ENCODE measurements at regions not wholly inside any gene's neighbourhood (a gene's known extent, or its start where the extent isn't known, plus 50 kb on each side); places are given as distances from the start of the nearest gene placed in this dataset.

- no peaks in the 10 kb centered on the region for H3K4me1 ChIP-seq (ENCODE audit: low read depth)
- no peak overlapping the region for H3K4me3 ChIP-seq
- TF ChIP-seq, protein P1, sequence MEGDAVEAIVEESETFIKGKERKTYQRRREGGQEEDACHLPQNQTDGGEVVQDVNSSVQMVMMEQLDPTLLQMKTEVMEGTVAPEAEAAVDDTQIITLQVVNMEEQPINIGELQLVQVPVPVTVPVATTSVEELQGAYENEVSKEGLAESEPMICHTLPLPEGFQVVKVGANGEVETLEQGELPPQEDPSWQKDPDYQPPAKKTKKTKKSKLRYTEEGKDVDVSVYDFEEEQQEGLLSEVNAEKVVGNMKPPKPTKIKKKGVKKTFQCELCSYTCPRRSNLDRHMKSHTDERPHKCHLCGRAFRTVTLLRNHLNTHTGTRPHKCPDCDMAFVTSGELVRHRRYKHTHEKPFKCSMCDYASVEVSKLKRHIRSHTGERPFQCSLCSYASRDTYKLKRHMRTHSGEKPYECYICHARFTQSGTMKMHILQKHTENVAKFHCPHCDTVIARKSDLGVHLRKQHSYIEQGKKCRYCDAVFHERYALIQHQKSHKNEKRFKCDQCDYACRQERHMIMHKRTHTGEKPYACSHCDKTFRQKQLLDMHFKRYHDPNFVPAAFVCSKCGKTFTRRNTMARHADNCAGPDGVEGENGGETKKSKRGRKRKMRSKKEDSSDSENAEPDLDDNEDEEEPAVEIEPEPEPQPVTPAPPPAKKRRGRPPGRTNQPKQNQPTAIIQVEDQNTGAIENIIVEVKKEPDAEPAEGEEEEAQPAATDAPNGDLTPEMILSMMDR (IDR thresholded peaks at IDR 0.05; ENCODE audit: low read depth, low read length) = peak; percentile 88
- no peak overlapping the region for H3K27ac ChIP-seq
- H3K27me3 ChIP-seq = no peaks in the 10 kb centered on the region
- DNase-seq (ENCODE audit: low read depth in 1 of 2, low spot score in 1 of 2) = peak; percentile 73 to 84
- no peaks in the 10 kb centered on the region for H3K9me3 ChIP-seq (ENCODE audit: low read depth)
- no peaks in the 10 kb centered on the region for H3K36me3 ChIP-seq
Observed at GRCh38 chr5:68962757-68963484, 130.9 kb upstream of the SLC30A5 start.

DNA sequence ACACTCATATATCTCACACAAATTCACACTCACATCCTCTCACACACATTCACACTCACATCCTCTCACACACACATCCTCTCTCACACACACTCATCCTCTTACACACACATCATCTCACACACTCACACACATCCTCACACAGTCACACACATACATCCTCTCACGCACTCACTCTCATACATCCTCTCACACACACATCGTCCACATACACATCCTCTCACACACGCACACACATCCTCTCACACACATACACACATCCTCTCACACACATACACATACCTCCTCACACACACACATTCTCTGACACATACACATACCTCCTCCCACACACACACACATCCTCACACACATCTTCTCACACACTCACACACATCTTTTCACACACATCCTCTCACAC lies 129.1 kb upstream of the SLC30A5 start:
- TF ChIP-seq, protein P1 (IDR thresholded peaks at IDR 0.05; ENCODE audit: low read depth, low read length) = no peak
- no peak for DNase-seq (ENCODE audit: low read depth in 1 of 2, low spot score in 1 of 2)
- Histone ChIP-seq H3K27ac (no peak overlapping the region), H3K9me3 (ENCODE audit: low read depth) (no peaks in the 10 kb centered on the region), H3K36me3 (no peaks in the 10 kb centered on the region), H3K4me1 (ENCODE audit: low read depth) (no peaks in the 10 kb centered on the region), H3K27me3 (no peaks in the 10 kb centered on the region), H3K4me3 (no peak overlapping the region)

DNA sequence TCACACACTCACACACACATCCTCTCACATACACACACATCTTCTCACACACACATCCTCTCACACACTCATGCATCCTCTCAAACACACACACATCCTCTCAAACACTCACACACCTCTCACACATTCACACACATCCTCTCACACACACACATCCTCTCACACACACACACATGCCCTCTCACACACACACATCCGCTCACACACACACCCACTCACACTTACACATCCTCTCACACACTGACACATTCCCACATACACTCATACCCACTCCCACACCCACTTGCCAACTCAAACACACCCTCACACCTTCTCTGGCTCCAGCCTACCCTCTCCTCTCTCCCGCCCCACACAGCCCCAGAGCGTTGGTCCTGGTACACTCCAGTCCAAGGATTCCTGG lies 127.9 kb upstream of the SLC30A5 start:
- Histone ChIP-seq H3K27ac (no peak overlapping the region), H3K4me3 (no peak overlapping the region), H3K9me3 (ENCODE audit: low read depth) (no peaks in the 10 kb centered on the region), H3K4me1 (ENCODE audit: low read depth) (no peaks in the 10 kb centered on the region), H3K36me3 (no peaks in the 10 kb centered on the region), H3K27me3 (no peaks in the 10 kb centered on the region)
- no peak for DNase-seq (ENCODE audit: low read depth in 1 of 2, low spot score in 1 of 2)
- TF ChIP-seq, protein P1 (IDR thresholded peaks at IDR 0.05; ENCODE audit: low read depth, low read length) = no peak

- Histone ChIP-seq H3K36me3 (no peaks in the 10 kb centered on the region), H3K27me3 (no peaks in the 10 kb centered on the region), H3K27ac (no peak overlapping the region), H3K9me3 (ENCODE audit: low read depth) (no peaks in the 10 kb centered on the region), H3K4me1 (ENCODE audit: low read depth) (no peaks in the 10 kb centered on the region), H3K4me3 (no peak overlapping the region)
- DNase-seq (ENCODE audit: low read depth in 1 of 2, low spot score in 1 of 2) = no peak
- TF ChIP-seq, protein P1 (IDR thresholded peaks at IDR 0.05; ENCODE audit: low read depth, low read length) = no peak
Observed at GRCh38 chr5:68966596-68966995, 127.2 kb upstream of the SLC30A5 start.

GRCh38 chr5:68968429-68968828 lies 125.4 kb upstream of the SLC30A5 start:
- H3K27ac ChIP-seq = no peak overlapping the region
- no peak for DNase-seq (ENCODE audit: low read depth in 1 of 2, low spot score in 1 of 2)
- H3K4me3 ChIP-seq = no peak overlapping the region
- no peaks in the 10 kb centered on the region for H3K27me3 ChIP-seq
- TF ChIP-seq, protein P1 (IDR thresholded peaks at IDR 0.05; ENCODE audit: low read depth, low read length) = no peak
- H3K9me3 ChIP-seq (ENCODE audit: low read depth) = no peaks in the 10 kb centered on the region
- H3K36me3 ChIP-seq = no peaks in the 10 kb centered on the region
- H3K4me1 ChIP-seq (ENCODE audit: low read depth) = no peaks in the 10 kb centered on the region

Data from cardiac muscle cell (in vitro differentiated cells and primary cell).